GM21526 (cell line): ENCODE measurements at regions not wholly inside any gene's neighbourhood (a gene's known extent, or its start where the extent isn't known, plus 50 kb on each side); places are given as distances from the start of the nearest gene placed in this dataset.
"Not testable (repeated sequence)": the region's sequence is repeated elsewhere in the genome, so short reads cannot be mapped to it uniquely, and the experiment has no call there.

Source experiments
- ATAC-seq: cut with Tn5 transposase; IDR thresholded peaks from one replicate; pipeline ENCODE4 v1.9.1; 2021; ENCODE audit warnings: moderate library complexity; ENCODE audit not compliant: unreplicated experiment, low FRiP score

DNA sequence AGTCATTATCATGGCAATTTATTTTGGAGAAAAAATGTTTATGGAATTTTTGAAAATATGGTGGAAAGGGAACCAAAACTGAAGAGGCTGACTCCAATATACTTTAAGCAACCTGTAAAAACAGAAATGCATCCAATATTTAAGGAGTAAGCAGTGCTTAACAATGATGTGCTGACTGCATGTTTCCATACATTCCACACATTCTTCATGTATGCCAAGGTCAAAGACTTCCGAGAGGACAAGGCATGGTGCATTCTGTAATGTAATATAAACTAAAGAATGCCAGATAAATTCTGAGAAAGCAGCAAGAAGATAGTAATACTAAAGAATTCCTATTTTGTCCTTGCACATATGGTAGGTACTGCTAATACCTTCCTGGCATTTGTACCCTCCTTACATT lies 2015.9 kb upstream of the CDH9 start:
- ATAC-seq = no peak

DNA sequence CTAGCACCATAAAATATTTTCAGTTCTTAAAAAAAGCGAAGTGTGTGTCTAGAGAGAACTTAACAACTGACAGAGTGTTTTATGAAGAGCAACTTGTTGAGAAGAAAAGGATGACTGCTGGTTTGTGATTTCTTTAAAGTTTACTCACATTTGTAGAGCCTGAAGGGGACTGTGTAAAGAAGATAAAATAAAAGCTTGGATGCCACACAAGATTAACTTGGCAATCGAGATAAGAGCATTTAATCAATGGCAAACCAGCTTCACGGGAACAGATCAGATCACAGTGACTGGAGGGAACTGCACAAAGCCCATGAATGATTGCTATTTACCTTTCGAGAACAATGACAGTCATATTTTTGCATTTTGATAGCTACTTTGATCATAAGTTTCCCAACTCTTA lies 2013.1 kb upstream of the CDH9 start:
- ATAC-seq = no peak

DNA sequence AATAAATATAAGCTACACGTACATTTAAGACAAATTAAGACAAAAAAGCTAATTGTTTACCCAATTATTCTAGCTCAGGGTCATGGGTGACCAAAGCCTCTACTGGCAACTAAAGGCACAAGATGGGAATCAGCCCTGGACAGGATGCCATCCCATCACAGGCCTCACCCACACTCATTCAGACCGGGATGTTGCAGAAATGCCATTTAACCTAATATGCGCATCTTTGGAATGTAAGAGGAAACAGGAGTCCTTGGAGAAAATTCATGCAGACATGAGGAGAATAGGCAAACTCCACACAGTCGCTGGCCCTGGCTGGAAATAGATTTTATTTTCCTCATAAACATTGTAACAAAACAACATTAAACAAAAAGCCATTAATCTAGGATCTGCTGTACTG lies 2003.8 kb upstream of the CDH9 start:
- ATAC-seq = no peak

DNA sequence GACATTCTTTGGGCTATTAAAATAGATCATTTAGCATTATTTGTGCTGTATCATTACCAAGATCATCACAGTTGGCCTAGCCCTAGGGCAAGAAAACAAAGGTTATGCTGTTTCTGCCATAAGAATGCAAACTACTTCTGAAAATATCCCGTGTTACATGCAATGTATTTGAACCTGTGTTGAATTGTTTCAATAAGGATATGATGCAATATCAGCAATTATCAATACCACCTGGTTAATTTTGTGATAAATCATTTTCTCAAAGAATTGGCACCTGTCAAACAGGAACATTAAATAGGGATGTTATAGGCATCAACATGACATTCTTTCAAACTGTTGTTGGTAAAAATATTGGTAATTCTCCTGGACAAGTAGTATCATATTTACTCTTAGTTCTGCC lies 2002.0 kb upstream of the CDH9 start:
- ATAC-seq = no peak

DNA sequence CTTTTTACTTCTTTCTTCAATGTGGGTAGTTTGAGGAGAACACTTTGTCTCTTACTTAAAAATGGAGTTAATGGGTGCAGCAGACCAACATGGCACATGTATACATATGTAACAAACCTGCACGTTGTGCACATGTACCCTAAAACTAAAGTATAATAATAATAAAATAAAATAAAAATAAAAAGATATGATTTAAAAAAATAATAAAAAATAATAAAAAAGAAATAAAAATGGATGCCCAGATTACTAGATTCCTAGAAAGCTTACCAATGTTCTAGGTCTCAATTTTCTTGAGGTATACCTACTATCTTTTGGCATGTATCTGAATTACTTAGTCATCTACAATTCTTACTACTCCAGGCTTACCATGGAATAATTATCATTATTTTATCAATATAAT lies 2001.6 kb upstream of the CDH9 start:
- ATAC-seq = no peak

DNA sequence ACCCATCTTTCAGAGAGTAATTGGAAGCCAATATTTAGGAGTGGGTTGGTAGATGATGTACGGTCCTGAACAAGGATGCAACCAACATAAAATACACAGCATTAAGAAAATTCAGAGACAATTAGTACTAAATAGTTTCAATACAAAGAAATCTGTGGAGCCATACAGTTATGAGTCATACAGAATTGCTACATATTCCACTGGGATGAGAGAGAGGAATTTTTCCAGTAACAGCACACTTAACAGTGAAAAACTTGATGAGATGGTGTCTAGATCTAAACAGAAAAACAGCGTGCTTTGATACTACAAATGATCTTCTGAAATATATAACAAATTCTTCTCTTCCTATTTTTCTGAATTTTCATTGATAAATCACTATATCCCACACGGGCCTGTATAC lies 1999.3 kb upstream of the CDH9 start:
- no peak for ATAC-seq

DNA sequence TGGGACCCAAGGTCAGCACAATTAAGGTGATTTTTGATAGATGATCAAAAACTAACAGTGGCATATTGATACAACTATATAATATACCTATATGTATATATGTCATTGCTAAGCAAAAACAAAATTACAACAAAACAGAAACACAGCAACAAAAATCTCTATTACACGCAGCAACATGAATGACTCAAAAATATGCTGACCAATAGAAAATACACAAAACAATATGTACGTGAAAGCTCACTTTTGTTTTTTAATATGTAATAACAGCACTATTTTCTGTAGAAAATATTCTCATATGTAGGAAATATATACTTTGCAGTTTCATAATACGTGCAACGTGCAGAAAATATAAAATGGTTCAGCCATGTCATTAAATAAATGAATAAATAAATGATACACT lies 1985.7 kb upstream of the CDH9 start:
- no peak for ATAC-seq

DNA sequence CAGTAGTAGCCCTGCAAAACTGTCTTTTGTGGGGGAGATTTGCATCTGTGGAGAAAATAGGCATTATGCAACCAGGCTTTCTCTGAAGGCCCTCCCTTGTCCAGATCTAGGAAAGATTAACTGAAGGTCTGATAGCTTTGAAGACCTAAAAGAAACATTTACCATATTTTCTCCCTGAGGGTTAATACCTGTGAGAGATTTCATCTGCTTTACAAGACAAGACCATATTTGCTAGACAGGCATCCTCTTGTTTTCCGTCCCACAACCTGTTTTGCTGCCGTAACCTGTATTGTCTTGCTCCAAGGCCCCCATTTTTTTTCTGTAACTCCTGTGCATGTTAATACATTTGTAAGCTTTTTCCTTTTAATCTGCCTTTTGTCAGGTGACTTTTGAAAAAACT lies 1985.2 kb upstream of the CDH9 start:
- ATAC-seq = no peak

DNA sequence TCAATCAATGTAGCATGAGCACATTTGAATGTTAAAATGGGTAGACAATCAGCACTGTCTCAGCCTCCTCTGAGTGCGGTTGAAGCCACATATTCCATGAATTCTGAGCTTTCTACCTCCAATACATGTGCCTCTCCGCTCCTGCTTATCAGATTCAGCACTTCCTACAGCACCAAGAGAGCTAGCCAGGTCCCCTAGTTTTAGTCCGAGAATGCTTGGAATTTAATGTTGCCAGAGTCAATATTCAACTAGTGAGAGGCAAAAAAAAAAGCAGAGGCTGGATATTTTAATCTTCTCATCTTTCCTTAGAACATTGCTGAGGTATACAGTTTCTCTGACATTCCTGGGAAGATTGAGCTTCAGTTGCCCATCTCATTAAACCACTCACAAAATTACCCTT lies 1979.1 kb upstream of the CDH9 start:
- ATAC-seq = no peak

DNA sequence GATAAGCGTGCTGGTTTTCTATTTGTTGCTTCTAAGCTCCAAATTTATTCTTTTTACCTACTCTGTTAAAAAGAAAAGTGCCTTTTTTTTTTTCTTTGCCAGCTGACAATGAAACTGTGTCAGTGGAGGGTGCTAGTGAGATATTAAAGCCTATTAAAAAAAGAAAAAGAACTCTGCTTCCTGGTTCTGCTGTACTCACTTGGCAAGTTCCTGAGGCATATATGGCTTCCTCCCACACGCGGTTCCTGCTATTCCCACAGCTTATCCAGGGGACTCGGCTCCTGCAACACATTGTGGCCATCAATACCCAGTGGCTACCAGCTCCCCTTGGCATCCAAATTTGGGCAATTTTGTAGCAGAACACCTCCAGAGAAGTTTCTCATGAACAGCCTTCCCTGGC lies 1977.7 kb upstream of the CDH9 start:
- ATAC-seq = no peak

DNA sequence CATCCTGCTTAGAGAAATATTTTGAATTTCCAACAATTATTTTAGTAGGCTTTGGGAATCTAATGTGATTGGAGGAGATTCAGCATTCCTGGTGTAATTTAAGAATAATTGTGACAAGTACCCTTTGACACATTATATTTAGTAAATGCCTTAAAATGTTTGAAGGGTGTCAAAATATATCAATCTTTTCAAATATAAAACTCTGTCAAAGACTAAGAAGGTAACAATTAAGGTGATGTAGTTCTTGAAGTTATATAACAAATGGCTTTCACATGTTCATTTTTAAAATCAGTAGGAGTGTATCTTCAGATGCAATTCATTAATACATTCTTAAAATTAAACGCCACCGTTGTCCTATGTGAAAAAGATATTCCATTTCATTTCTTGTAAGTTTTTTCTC lies 1977.1 kb upstream of the CDH9 start:
- no peak for ATAC-seq

DNA sequence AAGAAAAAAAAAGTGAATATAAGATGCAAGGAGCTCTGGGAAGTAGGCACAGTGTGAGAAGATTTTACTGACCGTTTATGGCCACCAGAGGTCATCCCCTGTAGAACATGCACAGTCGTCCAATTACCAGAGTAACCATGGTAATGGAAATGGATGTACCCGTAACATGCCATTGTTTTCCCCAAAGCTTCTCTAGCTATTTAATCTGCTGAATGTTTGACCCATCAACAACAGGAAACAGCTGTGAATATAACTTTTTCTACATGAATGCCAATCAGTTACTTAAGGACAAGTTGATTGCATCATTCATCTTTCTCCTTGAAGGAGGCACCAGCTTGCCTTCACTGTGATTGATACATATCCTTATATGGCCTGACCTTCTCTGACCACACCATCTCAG lies 1967.0 kb upstream of the CDH9 start:
- no peak for ATAC-seq

DNA sequence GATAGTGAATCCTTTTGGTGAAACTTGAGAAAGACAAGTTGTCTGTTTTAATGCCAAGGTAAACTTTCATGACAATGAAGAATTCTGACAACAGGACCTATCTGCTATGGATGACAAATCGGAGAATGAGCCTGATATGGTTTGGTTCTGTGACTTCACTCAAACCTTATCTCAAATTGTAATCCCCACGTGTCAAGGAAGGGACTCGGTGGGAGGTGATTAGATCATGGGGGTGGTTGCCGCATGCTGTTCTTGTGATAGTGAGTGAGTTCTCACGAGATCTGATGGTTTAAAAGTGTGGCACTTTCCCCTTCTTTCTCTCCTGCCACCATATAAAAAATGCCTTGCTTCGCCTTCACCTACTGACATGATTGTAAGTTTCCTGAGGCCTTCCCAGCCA lies 1964.1 kb upstream of the CDH9 start:
- no peak for ATAC-seq

DNA sequence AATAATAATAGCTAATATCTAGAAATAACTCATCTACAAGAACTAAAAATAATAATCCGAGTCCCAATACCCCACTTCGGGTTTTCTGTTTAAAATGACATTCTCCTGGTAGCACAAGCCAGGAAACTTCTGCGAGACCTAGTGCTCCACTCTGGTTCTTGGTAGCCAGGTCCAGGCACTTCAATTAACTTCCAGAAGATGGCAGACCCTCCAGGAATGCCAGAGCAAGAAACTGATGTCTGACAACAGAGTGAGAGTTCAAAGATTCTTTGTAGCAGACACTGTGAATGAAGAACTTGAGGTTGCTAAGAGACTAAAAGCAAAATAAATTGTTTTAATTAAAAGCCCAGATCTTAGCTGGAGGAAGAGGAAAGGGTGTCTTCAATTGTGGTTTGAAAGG lies 1963.3 kb upstream of the CDH9 start:
- no peak for ATAC-seq

DNA sequence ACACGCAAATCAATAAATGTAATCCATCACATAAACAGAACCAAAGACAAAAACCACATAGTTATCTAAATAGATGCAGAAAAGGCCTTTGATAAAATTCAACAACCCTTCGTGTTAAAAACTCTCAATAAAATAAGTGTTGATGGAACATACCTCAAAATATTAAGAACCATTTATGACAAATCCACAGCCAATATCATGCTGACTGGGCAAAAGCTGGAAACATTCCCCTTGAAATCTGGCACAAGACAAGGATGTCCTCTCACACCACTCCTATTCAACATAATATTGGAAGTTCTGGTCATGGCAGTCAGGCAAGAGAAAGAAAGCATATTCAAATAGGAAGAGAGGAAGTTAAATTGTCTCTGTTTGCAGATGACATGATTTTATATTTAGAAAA lies 1946.3 kb upstream of the CDH9 start:
- no peak for ATAC-seq

DNA sequence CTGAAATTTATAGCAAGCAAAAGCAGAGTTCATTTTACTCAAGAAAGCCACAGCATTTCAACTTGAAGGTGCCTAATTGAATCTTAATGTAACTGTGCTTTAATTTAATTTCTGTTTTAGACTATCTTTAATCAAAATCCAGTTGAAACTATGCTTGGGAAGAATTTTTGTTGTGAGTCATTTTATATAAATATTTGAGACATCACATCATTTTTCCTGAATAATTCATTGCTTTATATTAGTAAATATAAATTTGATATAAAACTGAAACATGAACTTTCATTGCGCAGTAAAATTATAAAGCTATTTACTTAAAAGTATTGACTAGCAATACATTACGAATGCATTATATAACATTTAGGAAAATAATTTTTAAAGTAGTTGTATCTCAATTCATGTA lies 1937.1 kb upstream of the CDH9 start:
- ATAC-seq = no peak

DNA sequence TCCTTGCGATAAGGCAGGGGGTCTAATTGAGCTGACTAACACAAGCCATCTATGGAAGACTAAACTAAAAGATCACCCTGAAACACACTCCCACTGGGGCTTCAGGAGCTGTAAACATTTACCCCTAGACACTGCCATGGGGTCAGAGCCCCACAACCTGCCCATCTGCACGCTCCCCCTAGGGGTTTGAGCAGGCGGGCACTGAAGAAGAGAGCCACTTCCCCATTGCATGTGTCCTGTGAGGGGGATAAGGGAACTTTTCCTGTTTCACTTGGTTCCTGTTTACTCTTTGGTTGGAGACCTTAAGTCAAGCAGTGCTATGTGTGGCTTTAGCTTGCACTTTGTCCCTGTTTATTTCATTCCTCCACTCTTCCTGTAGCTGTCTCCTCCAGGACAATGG lies 1929.5 kb upstream of the CDH9 start:
- no peak for ATAC-seq

DNA sequence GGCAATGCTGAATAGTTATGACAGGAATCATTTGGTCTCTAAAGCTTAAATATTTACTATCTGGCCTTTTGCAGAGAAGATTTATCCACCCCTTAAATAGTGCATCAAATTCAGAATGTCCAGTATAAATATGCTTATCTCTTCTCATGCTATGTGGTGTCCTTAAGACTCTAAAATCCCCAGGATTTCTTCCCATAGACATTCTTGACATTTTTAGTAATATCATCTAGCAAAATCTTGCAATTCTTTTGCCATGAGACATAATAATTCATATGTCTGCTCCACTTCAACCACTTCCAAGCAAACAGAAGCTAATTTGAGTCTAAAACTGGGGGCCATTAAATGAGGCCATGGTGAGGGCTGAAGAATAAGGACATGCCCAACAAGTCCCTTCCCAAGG lies 1923.4 kb upstream of the CDH9 start:
- no peak for ATAC-seq

DNA sequence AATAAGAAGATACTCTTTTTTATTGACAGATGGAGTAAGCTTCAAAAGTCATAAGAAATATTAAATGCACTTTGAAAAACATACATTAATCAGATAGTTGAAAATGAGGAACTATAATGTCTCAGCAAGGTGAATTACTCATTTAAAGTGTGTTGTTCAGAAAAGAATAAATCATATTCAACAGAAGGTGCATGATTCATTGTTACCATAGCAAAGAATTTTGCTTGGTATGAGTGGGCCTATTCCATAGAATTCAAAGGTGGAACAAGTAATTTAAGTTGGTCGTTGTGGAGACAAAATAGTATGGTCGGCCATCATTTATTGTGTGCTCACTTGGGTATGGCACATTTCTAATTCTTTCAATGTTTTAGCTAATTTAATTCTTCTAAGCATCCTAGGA lies 1920.2 kb upstream of the CDH9 start:
- no peak for ATAC-seq

DNA sequence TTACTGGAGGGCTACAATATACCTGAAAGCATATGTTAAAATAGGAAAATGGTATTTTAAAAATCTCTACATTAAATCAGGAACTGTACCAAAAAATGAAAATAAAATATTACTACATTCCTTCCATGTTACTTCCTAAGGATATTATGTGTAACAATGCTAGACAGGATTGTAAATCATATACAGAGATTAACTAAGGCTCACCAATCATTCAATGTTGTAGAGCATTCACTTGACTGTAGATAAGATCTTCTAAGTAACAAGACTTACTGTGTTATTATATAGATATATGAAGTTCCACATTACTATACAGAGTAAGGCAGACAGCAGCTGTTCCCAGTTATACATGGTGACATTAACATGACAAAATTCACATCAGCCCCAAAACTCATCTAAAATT lies 1919.1 kb upstream of the CDH9 start:
- no peak for ATAC-seq

DNA sequence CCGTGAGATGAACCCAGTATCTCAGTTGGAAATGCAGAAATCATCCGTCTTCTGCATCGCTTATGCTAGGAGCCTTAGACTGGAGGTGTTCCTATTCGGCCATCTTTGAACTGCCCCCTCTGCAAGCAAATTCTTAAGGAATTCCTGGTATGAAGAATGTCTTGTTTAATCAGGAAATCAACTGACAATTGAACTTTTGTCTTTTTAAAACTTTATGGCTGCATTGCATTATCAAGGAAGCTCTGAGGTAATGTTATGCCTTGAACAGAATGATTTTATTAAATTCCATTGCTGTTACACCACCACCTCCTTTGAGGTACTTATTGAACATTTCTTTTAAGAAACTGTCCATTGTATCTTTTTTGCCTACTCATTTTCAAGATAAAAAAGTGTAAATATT lies 1915.7 kb upstream of the CDH9 start:
- ATAC-seq = no peak

DNA sequence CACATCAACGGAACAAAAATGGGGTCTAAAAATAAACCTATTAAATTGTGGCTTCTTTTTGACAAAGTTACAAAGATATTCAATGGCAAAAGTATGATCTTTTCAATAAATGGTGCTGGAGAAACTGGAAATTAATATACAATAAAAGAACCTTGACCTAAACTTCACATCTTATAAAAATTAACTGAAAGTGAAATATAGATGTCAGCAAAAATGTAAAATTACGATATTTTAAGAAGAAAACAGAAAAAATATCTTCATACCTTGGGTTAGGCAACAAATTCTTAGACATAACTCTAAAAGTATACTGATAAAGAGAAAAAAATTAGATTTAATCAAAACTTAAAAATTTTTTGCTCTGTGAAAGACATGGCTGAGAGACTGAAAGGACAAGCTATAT lies 1909.5 kb upstream of the CDH9 start:
- ATAC-seq = no peak

DNA sequence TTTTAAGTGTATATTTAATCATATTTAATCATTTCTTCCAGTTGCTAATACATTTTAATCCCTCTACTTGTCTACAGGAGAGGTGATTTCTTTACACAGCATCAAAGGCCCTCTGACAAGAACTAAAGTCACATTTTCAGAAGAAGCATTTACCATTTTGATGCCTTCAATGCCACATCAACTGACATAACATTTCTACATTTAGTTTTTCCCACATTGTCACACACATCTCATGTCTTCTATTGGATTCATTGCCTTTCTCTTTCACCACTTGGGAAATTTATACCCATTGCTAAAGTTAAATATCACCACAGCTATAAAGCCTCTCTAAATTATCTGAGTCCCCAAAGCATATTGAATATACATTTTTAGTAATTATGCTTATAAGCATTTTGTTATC lies 1907.5 kb upstream of the CDH9 start:
- no peak for ATAC-seq

DNA sequence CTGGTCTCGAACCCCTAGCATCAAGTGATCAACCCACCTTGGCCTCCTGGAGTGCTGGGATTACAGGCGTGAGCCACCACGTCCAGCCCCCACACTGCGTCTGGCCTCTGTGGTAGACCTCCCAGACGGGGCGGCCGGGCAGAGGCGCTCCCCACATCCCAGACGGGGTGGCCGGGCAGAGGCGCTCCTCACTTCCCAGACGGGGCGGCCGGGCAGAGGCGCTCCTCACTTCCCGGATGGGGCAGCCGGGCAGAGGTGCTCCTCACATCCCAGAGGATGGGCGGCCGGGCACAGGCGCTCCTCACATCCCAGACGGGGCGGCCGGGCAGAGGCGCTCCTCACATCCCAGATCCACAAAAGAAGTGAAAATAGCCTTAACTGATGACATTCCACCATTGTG lies 1891.0 kb upstream of the CDH9 start:
- not testable (repeated sequence) for ATAC-seq
